ENCODE measurements at regions not wholly inside any gene's neighbourhood (a gene's known extent, or its start where the extent isn't known, plus 50 kb on each side); places are given as distances from the start of the nearest gene placed in this dataset.

- intact Hi-C loops (cut with micrococcal nuclease) = no loop called here
- POLR2A ChIA-PET = no interaction called here
- H4K20me1 ChIP-seq (ENCODE audit: control insufficient read depth, insufficient read depth, low read length, poor library complexity, severe bottlenecking) = no peaks in the 10 kb centered on the region
- Mint-ChIP-seq H3K27ac (no peak overlapping the region), H3K4me1 (no peaks in the 10 kb centered on the region), H3K4me3 (no peak overlapping the region), H3K9me3 (ENCODE audit: insufficient read depth) (peaks cover 5% of the 10 kb centered on the region), H3K27me3 (no peaks in the 10 kb centered on the region)
- no peaks in the 10 kb centered on the region for H3K27me3 ChIP-seq (replicated peaks in 1 of 4; ENCODE audit: control extremely low read depth in 1 of 4, control insufficient read depth in 3 of 4, insufficient read depth in 4 of 4, low read length in 3 of 4)
- no peaks in the 10 kb centered on the region for H3K4me1 ChIP-seq (ENCODE audit: control insufficient read depth in 2 of 2, insufficient read depth in 2 of 2, low read length in 2 of 2)
- no peaks in the 10 kb centered on the region for H3K9me3 ChIP-seq (ENCODE audit: control extremely low read depth in 1 of 3, control insufficient read depth in 2 of 3, insufficient read depth in 1 of 3, low read length in 2 of 3)
- 89% methylated on average over 2 of the region's 2 CpGs for WGBS (ENCODE audit: insufficient coverage)
- no peak overlapping the region for H3K4me2 ChIP-seq (replicated peaks; ENCODE audit: low read depth, low read length, poor library complexity, severe bottlenecking)
- H3K27ac ChIP-seq (ENCODE audit: low read length in 2 of 2) = no peak overlapping the region
- H3K4me3 ChIP-seq (ENCODE audit: control extremely low read depth in 1 of 5, extremely low read depth in 1 of 5, insufficient read depth in 1 of 5, low read depth in 2 of 5, low read length in 4 of 5) = no peak overlapping the region
- H3K9ac ChIP-seq (ENCODE audit: low read length) = no peak overlapping the region
- no peak for TF ChIP-seq CTCF (IDR thresholded peaks at IDR 0.05)
- TF ChIP-seq EZH2 (IDR thresholded peaks at IDR 0.05; ENCODE audit: borderline replicate concordance, insufficient read depth, low read depth, low read length, poor library complexity, severe bottlenecking) = no peak
- DNase-seq (no peak), ATAC-seq (ENCODE audit: low read depth) (no peak)
- H3K36me3 ChIP-seq (replicated peaks in 1 of 2; ENCODE audit: control extremely low read depth in 1 of 2, control insufficient read depth in 1 of 2, extremely low read depth in 1 of 2, insufficient read depth in 2 of 2, low read length in 1 of 2) = no peaks in the 10 kb centered on the region
- H2AFZ ChIP-seq (ENCODE audit: insufficient read depth, low read depth, low read length, poor library complexity, severe bottlenecking) = no peak overlapping the region
- CTCF ChIA-PET = no interaction called here
- H3K79me2 ChIP-seq (ENCODE audit: control insufficient read depth, insufficient read depth, low read length) = no peaks in the 10 kb centered on the region
Measured at GRCh38 chr2:2409481-2409880, 78.4 kb upstream of the MYT1L start.

DNA sequence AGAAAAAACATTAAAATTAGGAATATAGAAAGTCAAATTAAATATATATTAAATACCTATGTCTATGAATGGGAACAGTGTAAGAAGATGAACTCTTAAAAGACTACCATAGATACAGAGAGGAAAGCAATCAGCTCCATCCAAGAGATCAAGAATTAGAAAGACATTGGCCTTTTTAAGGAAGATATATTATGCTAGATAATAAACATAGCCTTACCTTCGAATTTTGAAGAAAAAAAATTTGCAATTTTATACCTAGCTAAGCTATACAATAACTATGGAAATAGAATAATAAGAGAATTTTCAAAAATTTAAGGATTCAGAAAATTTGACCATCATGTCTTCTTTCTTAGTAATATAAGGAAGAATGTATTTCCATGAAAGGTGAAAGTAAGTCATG, 74.7 kb upstream of the MYT1L start:
- POLR2A ChIA-PET = no interaction called here
- CTCF ChIA-PET = no interaction called here
- peaks cover 5% of the 10 kb centered on the region for H3K9me3 Mint-ChIP-seq (ENCODE audit: insufficient read depth)

More for the DNA sequence above, 74.7 kb upstream of the MYT1L start:
- DNase-seq = no peak
- Histone ChIP-seq H3K4me3 (ENCODE audit: control extremely low read depth in 1 of 5, extremely low read depth in 1 of 5, insufficient read depth in 1 of 5, low read depth in 2 of 5, low read length in 4 of 5) (no peak overlapping the region), H3K27me3 (replicated peaks in 1 of 4; ENCODE audit: control extremely low read depth in 1 of 4, control insufficient read depth in 3 of 4, insufficient read depth in 4 of 4, low read length in 3 of 4) (no peaks in the 10 kb centered on the region), H3K36me3 (replicated peaks in 1 of 2; ENCODE audit: control extremely low read depth in 1 of 2, control insufficient read depth in 1 of 2, extremely low read depth in 1 of 2, insufficient read depth in 2 of 2, low read length in 1 of 2) (no peaks in the 10 kb centered on the region), H3K4me1 (ENCODE audit: control insufficient read depth in 2 of 2, insufficient read depth in 2 of 2, low read length in 2 of 2) (no peaks in the 10 kb centered on the region), H3K9me3 (ENCODE audit: control extremely low read depth in 1 of 3, control insufficient read depth in 2 of 3, insufficient read depth in 1 of 3, low read length in 2 of 3) (peaks cover 0 to 5% (median 0%) of the 10 kb centered on the region in 3 donors), H3K9ac (ENCODE audit: low read length) (no peak overlapping the region), H4K20me1 (ENCODE audit: control insufficient read depth, insufficient read depth, low read length, poor library complexity, severe bottlenecking) (no peaks in the 10 kb centered on the region), H2AFZ (ENCODE audit: insufficient read depth, low read depth, low read length, poor library complexity, severe bottlenecking) (no peak overlapping the region), H3K4me2 (replicated peaks; ENCODE audit: low read depth, low read length, poor library complexity, severe bottlenecking) (no peak overlapping the region), H3K79me2 (ENCODE audit: control insufficient read depth, insufficient read depth, low read length) (no peaks in the 10 kb centered on the region), H3K27ac (ENCODE audit: low read length in 2 of 2) (no peak overlapping the region)
- no peak for ATAC-seq (ENCODE audit: low read depth)
- WGBS (ENCODE audit: insufficient coverage) = no CpG with 5 or more reads among the region's 1 CpG
- H3K27me3 Mint-ChIP-seq = no peaks in the 10 kb centered on the region
- TF ChIP-seq EZH2 (IDR thresholded peaks at IDR 0.05; ENCODE audit: borderline replicate concordance, insufficient read depth, low read depth, low read length, poor library complexity, severe bottlenecking) = no peak
- TF ChIP-seq CTCF (IDR thresholded peaks at IDR 0.05) = no peak
- H3K27ac Mint-ChIP-seq = no peak overlapping the region
- H3K4me3 Mint-ChIP-seq = no peak overlapping the region
- no peaks in the 10 kb centered on the region for H3K4me1 Mint-ChIP-seq
- intact Hi-C loops (cut with micrococcal nuclease) = no loop called here
